Psoas muscle (tissue), 7 donors: ENCODE measurements at regions not wholly inside any gene's neighbourhood (a gene's known extent, or its start where the extent isn't known, plus 50 kb on each side); places are given as distances from the start of the nearest gene placed in this dataset.

ENCODE experiments used
- ATAC-seq, 4 donors: fragments of 200-7000 bp; cut with Tn5 transposase; one replicate each; pipeline ENCODE4 v1.9.1; 2020; ENCODE audit warnings: moderate library complexity in 3 of 4, mild to moderate bottlenecking in 2 of 4
- DNase-seq, 2 donors: peaks; one replicate each; pipeline ENCODE4 v3.0.0-alpha.2; 2020
- H3K27ac ChIP-seq: fragments of 200-600 bp; one replicate; pipeline ENCODE4 v1.8.0; 2022
- H3K27me3 ChIP-seq, 3 donors: fragments of 200-600 bp in 1 of 3; one replicate each; pipeline versions ENCODE4 v1.6.1 to v1.8.0; 2013 to 2022; ENCODE audit warnings: low read length in 2 of 3, mild to moderate bottlenecking in 2 of 3, moderate library complexity in 1 of 3; ENCODE audit not compliant: insufficient read depth in 3 of 3
- H3K36me3 ChIP-seq, 2 donors: fragments of 200-600 bp in 1 of 2; one replicate each; pipeline versions ENCODE4 v1.6.1 to v1.8.0; 2013 to 2022; ENCODE audit warnings: low read depth in 1 of 2, mild to moderate bottlenecking in 1 of 2, moderate library complexity in 1 of 2; ENCODE audit not compliant: insufficient read depth in 1 of 2
- H3K4me1 ChIP-seq: fragments of 200-600 bp; one replicate; pipeline ENCODE4 v1.8.0; 2022
- H3K4me3 ChIP-seq: fragments of 200-600 bp; one replicate; pipeline ENCODE4 v1.8.0; 2022; ENCODE audit warnings: mild to moderate bottlenecking
- H3K9me3 ChIP-seq: fragments of 200-600 bp; one replicate; pipeline ENCODE4 v1.8.0; 2022
- WGBS, 3 donors: extraction: QIAGEN DNeasy Blood & Tissue Kit; methylation state at CpG; one replicate each; pipeline versions ENCODE4 v1.1.6 to v1.1.7; 2013; 5-methylcytosine and 5-hydroxymethylcytosine counted together
- intact Hi-C, 2 donors: fragments of 100-400 bp; cut with DNase I; formaldehyde crosslinking; loops; one replicate each; pipeline versions ENCODE4 v1.11.0 to v1.14.2; 2022
- TF ChIP-seq, protein P1 (sequence below): fragments of 200-600 bp; IDR thresholded peaks from one replicate; pipeline ENCODE4 v1.8.0; 2022; ENCODE audit warnings: antibody characterized with exemption
- donor health status: healthy with polysubstance abuse.
- donor health status: DM: no; HTN: no; CAD: no; lungs with moderate emphysema.
- donor health status: Bipolar disorder and iron deficiency.
- donor health status: healthy.
- donor health status: DM: yes; HTN: yes; CAD: no.
- donor health status: DM: no; HTN: no; CAD: no.
- donor health status: DM: yes; HTN: yes; CAD: no.

DNA sequence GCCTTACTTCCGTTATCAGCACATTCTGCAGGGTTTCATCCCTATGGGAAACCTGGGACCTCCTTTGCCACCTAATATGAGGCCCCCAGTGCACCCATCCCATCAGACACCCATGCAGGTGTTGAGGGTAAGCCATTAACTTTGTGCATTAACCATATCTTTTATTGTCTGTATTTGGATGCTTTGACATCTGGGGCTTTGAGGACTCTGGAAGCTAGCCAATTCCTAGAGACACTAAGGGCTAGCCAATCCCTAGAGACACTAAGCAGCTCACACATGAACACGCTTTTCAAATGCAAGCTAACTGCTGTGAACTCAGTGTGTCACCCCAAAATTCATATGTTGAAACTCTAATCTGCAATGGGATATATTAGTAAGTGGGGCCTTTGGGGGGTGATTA lies 272.5 kb upstream of the COBL start:
- no peak overlapping the region for H3K4me3 ChIP-seq
- no peaks in the 10 kb centered on the region for H3K4me1 ChIP-seq
- 45 to 54% (median 53%) methylated on average over 2 of the region's 2 CpGs for WGBS, 3 donors
- no peak overlapping the region for H3K27ac ChIP-seq
- no peaks in the 10 kb centered on the region for H3K27me3 ChIP-seq
- DNase-seq: no peak
- TF ChIP-seq, protein P1, sequence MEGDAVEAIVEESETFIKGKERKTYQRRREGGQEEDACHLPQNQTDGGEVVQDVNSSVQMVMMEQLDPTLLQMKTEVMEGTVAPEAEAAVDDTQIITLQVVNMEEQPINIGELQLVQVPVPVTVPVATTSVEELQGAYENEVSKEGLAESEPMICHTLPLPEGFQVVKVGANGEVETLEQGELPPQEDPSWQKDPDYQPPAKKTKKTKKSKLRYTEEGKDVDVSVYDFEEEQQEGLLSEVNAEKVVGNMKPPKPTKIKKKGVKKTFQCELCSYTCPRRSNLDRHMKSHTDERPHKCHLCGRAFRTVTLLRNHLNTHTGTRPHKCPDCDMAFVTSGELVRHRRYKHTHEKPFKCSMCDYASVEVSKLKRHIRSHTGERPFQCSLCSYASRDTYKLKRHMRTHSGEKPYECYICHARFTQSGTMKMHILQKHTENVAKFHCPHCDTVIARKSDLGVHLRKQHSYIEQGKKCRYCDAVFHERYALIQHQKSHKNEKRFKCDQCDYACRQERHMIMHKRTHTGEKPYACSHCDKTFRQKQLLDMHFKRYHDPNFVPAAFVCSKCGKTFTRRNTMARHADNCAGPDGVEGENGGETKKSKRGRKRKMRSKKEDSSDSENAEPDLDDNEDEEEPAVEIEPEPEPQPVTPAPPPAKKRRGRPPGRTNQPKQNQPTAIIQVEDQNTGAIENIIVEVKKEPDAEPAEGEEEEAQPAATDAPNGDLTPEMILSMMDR: no peak
- intact Hi-C loops: no loop called here
- H3K9me3 ChIP-seq: no peaks in the 10 kb centered on the region
- no peak for ATAC-seq
- H3K36me3 ChIP-seq: no peaks in the 10 kb centered on the region

DNA sequence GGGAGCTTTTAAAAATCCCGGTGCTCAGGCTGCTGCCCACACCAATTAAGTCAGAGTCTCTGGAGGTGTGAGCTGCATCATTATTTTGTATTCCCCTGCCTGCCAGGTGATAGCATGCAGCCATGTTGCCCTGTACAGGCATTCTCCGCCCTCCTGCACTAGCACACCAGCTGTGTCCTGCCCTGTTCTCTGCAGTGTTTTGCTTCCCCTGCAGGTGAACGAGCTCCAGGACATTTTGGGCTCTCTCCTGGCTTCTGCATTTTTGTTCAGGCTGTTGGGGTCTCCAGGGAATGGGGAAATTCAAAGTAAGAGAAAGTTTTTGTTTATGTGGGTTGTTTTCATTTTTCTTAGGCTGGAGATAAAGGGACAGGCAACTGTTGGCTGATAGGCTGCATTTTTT lies 271.0 kb upstream of the COBL start:
- Histone ChIP-seq H3K27me3 (no peaks in the 10 kb centered on the region), H3K4me3 (no peak overlapping the region), H3K9me3 (no peaks in the 10 kb centered on the region), H3K4me1 (no peaks in the 10 kb centered on the region), H3K36me3 (no peaks in the 10 kb centered on the region), H3K27ac (no peak overlapping the region)
- 53 to 57% (median 53%) methylated on average over 3 of the region's 3 CpGs for WGBS, 3 donors
- ATAC-seq (no peak), DNase-seq (no peak)
- intact Hi-C loops: no loop called here
- TF ChIP-seq, protein P1: no peak

DNA sequence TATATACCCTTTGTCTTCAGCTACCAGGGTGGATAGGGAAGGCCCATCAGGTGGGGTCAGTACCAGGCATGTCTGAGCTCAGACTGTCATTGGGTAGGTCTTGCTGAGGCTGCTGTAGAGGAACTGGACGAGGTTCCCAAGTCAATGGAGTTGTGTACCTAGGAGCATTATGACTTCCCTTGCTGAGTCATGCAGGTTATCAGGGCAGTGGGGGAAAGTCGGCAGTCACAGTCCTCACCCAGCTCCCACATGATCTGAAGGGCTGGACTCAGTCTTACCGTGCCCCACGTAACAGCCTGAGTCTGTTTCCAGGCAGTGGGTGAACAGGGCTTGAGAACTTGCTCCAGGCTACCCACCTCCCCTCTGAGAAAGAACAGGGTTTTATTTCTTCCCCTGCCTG lies 260.8 kb upstream of the COBL start:
- Histone ChIP-seq H3K27ac (no peak overlapping the region), H3K36me3 (no peaks in the 10 kb centered on the region), H3K27me3 (peaks cover 0 to 3% (median 0%) of the 10 kb centered on the region in 3 donors), H3K9me3 (no peaks in the 10 kb centered on the region), H3K4me1 (no peaks in the 10 kb centered on the region), H3K4me3 (no peak overlapping the region)
- TF ChIP-seq, protein P1: no peak
- intact Hi-C loops: no loop called here
- WGBS, 3 donors: 75 to 82% (median 81%) methylated on average over 4 of the region's 4 CpGs
- ATAC-seq (no peak), DNase-seq (no peak)

DNA sequence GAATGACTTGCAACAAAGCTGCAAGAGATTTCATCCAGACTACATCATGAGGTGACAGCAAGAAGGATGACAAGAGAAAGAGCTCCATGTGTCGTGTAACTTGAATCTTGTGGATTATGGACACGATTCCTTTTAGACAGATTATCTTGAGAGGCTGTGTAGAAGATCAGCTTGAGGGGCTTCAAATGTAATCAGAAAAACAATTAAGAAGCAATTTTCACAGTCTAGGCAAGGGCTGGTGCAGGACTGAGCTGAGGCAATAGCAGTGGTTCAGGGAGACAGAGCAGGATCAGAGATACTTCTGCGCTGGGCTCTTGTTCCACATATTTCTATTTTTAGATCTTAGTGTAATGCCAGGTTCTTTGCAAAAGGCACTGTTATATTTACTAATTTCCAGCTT lies 253.0 kb upstream of the COBL start:
- Histone ChIP-seq H3K4me1 (no peaks in the 10 kb centered on the region), H3K36me3 (no peaks in the 10 kb centered on the region), H3K4me3 (no peak overlapping the region), H3K9me3 (no peaks in the 10 kb centered on the region), H3K27ac (no peak overlapping the region), H3K27me3 (no peaks in the 10 kb centered on the region)
- TF ChIP-seq, protein P1: no peak
- ATAC-seq: no peak
- DNase-seq: no peak
- intact Hi-C loops: no loop called here
- WGBS, 3 donors: 71 to 85% (median 84%) methylated on average over 3 of the region's 3 CpGs

DNA sequence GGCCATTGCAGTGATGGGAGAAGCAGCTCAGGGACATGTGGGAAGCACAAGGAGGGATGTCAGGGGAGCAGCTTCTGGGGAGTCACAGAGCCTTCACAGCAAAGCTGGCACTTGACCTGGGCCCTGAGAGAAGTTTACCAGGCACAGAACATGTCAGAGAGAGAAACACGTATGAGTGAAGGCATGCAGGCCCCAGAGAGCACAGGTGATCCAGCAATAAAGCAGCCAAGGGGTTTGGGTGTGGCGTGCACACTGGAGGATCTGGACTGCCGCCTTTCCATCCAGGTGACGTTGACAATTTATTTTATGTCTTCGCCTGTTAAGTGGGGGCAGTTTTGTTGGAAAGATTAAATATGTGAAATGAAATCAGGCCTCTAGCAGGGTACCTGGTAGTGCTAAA lies 252.6 kb upstream of the COBL start:
- DNase-seq: no peak
- intact Hi-C loops: no loop called here
- TF ChIP-seq, protein P1: no peak
- WGBS, 3 donors: 75 to 78% (median 75%) methylated on average over 5 of the region's 5 CpGs
- Histone ChIP-seq H3K4me3 (no peak overlapping the region), H3K36me3 (no peaks in the 10 kb centered on the region), H3K27me3 (no peaks in the 10 kb centered on the region), H3K27ac (no peak overlapping the region), H3K4me1 (no peaks in the 10 kb centered on the region), H3K9me3 (no peaks in the 10 kb centered on the region)
- ATAC-seq: no peak
